Adrenal gland (tissue), 9 donors: ENCODE measurements at regions not wholly inside any gene's neighbourhood (a gene's known extent, or its start where the extent isn't known, plus 50 kb on each side); places are given as distances from the start of the nearest gene placed in this dataset.

Experiments used
- DNase-seq, 7 donors: peaks; one replicate each; pipeline ENCODE4 v3.0.0-alpha.2; 2019 to 2020
- H3K27ac ChIP-seq, 5 donors: fragments of 200-600 bp; sonication (generic) in 4 of 5; 1 replicate in 3 of 5; 2 replicates in 2 of 5; pipeline versions ENCODE4 v1.5.1 to v1.8.0; 2016 to 2020; ENCODE audit warnings: mild to moderate bottlenecking in 1 of 5
- H3K27me3 ChIP-seq: fragments of 200-600 bp; 2 replicates; pipeline ENCODE4 v1.8.0; 2021
- H3K36me3 ChIP-seq, 2 donors: fragments of 200-600 bp; replicated peaks in 1 of 2; 1 replicate in 1 of 2; 2 replicates in 1 of 2; pipeline versions ENCODE4 v1.5.1 to v1.8.0; 2018 to 2022
- H3K4me1 ChIP-seq, 2 donors: fragments of 200-600 bp; replicated peaks in 1 of 2; 1 replicate in 1 of 2; 2 replicates in 1 of 2; pipeline versions ENCODE4 v1.5.1 to v1.8.0; 2018 to 2021
- H3K4me3 ChIP-seq, 4 donors: fragments of 200-600 bp; sonication (generic) in 3 of 4; one replicate each; pipeline ENCODE4 v1.5.1; 2016 to 2018
- H3K9me3 ChIP-seq, 3 donors: fragments of 200-600 bp; sonication (generic) in 1 of 3; replicated peaks in 1 of 3; 1 replicate in 2 of 3; 2 replicates in 1 of 3; pipeline versions ENCODE4 v1.5.1 to v1.8.0; 2016 to 2021
- CTCF ChIP-seq, 6 experiments: fragments of 450-650 bp in 4 of 6; fragments of 200-600 bp in 2 of 6; sonication (generic) in 1 of 6; IDR thresholded peaks; 1 replicate in 5 of 6; 2 replicates in 1 of 6; pipeline versions ENCODE4 v1.5.1 to v1.8.0; 2016 to 2021; ENCODE audit warnings: antibody characterized with exemption in 6 of 6, mild to moderate bottlenecking in 2 of 6, moderate library complexity in 1 of 6
- POLR2A ChIP-seq, 2 donors: fragments of 450-650 bp; IDR thresholded peaks; one replicate each; pipeline ENCODE4 v1.6.1; 2017; ENCODE audit warnings: antibody characterized with exemption in 2 of 2, mild to moderate bottlenecking in 2 of 2, moderate library complexity in 1 of 2
- WGBS, 4 donors: extraction: QIAGEN DNeasy Blood & Tissue Kit in 2 of 4; methylation state at CpG; one replicate each; pipeline versions ENCODE4 v1.1.5 to v1.1.7; 2013 to 2017; 5-methylcytosine and 5-hydroxymethylcytosine counted together
- intact Hi-C, 2 donors: fragments of 100-400 bp; cut with DNase I; formaldehyde crosslinking; loops; one replicate each; pipeline versions ENCODE4 v1.14.1 to v1.15.0; 2022 to 2023
- donor health status: healthy with polysubstance abuse.
- donor health status: Bipolar disorder and iron deficiency.
- donor health status: DM: yes; HTN: yes; CAD: no.
- donor health status: DM: no; HTN: no; CAD: no.
- donor health status: DM: no; HTN: no; CAD: no.

DNA sequence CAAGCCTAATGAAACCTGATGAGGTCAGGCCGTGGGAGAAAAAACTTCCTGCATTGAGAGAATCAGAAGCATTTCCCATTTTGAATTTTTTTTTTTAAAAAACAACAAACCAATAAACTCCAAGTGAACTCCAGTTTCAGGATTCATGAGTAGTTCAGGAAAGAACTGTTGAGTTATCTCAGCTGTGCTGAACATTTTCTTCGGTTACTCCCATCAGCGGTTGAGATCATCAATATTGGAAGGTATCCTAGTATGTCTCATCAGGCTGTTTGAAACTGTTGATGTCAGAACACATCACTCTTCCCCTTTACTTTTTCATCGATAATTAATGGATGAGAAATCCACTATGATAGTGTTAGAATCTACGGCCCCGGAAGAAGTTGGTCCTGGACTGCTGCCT is 82.4 kb upstream of the ADGRG2 start:
- Histone ChIP-seq H3K4me3 (no peak overlapping the region), H3K4me1 (no peaks in the 10 kb centered on the region), H3K27ac (no peak overlapping the region), H3K27me3 (peaks cover 2% of the 10 kb centered on the region), H3K36me3 (no peaks in the 10 kb centered on the region), H3K9me3 (no peaks in the 10 kb centered on the region)
- DNase-seq = no peak
- TF ChIP-seq POLR2A (IDR thresholded peaks at IDR 0.05) (no peak), CTCF (IDR thresholded peaks at IDR 0.05) (no peak)
- intact Hi-C loops = no loop called here
- 78 to 82% (median 81%) methylated on average over 6 of the region's 6 CpGs for WGBS, 4 donors

GRCh38 chrX:19212037-19212436 is 89.8 kb upstream of the ADGRG2 start:
- no peaks in the 10 kb centered on the region for H3K4me1 ChIP-seq
- DNase-seq = no peak
- no peak overlapping the region for H3K4me3 ChIP-seq
- intact Hi-C loops = no loop called here
- peaks cover 12% of the 10 kb centered on the region for H3K27me3 ChIP-seq
- H3K9me3 ChIP-seq = no peaks in the 10 kb centered on the region
- no peak overlapping the region for H3K27ac ChIP-seq
- no peaks in the 10 kb centered on the region for H3K36me3 ChIP-seq
- TF ChIP-seq POLR2A (IDR thresholded peaks at IDR 0.05) (no peak), CTCF (IDR thresholded peaks at IDR 0.05) (no peak)

DNA sequence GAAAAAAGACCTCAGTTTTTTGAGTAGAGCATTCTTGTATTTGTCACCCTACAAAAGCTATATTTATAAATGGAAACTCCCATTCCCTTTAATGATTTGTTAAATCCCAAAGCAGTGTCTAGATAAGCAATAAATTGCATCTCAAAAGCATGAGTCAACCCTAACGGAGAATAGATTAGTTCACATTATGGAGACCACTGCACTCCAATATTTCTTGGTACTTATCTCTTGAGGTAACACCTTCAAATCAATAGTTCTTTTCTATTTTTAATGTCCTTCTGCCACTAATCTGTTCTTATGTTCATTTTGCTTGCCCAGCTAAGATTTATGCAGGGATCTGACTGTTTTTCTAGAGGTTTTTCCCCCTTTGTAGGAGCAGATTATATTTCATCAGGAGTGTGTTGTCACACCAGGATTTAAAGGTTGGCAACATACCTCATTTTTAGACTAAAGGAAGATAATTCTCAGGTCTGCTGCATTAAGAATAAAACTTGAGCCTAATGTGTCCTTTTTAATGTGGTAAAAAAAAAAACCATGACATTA is 91.4 kb upstream of the ADGRG2 start:
- H3K27me3 ChIP-seq = peaks cover 12% of the 10 kb centered on the region

GRCh38 chrX:19214311-19214710 is 92.0 kb upstream of the ADGRG2 start:
- no peak for TF ChIP-seq POLR2A (IDR thresholded peaks at IDR 0.05)
- no peak for TF ChIP-seq CTCF (IDR thresholded peaks at IDR 0.05)
- H3K36me3 ChIP-seq = no peaks in the 10 kb centered on the region
- H3K9me3 ChIP-seq = no peaks in the 10 kb centered on the region
- H3K4me3 ChIP-seq = no peak overlapping the region
- DNase-seq = no peak
- H3K27me3 ChIP-seq = peaks cover 12% of the 10 kb centered on the region
- intact Hi-C loops = no loop called here
- H3K27ac ChIP-seq = no peak overlapping the region
- 45 to 56% (median 52%) methylated on average over 6 to 7 of the region's 7 CpGs for WGBS, 4 donors
- no peaks in the 10 kb centered on the region for H3K4me1 ChIP-seq

More for the DNA sequence above, 91.4 kb upstream of the ADGRG2 start:
- Histone ChIP-seq H3K4me1 (no peaks in the 10 kb centered on the region), H3K27ac (no peak overlapping the region), H3K36me3 (no peaks in the 10 kb centered on the region), H3K4me3 (no peak overlapping the region), H3K9me3 (no peaks in the 10 kb centered on the region)
- TF ChIP-seq CTCF (IDR thresholded peaks at IDR 0.05) = no peak
- TF ChIP-seq POLR2A (IDR thresholded peaks at IDR 0.05) = no peak
- no peak for DNase-seq
- WGBS, 4 donors = 50 to 88% (median 64%) methylated on average over 1 of the region's 1 CpG
- intact Hi-C loops = no loop called here
